Colonic mucosa (tissue), 4 donors: ENCODE measurements at regions not wholly inside any gene's neighbourhood (a gene's known extent, or its start where the extent isn't known, plus 50 kb on each side); places are given as distances from the start of the nearest gene placed in this dataset.
A peak's percentile ranks its signal among the peaks of the same experiment; 100 is the strongest.

Source experiments
- DNase-seq: peaks from one replicate; pipeline ENCODE4 v3.0.0-alpha.2; 2020
- H3K27ac ChIP-seq: fragments of 200-600 bp; one replicate; pipeline ENCODE4 v1.8.0; 2021
- H3K27me3 ChIP-seq: fragments of 200-600 bp; one replicate; pipeline ENCODE4 v1.8.0; 2021
- H3K36me3 ChIP-seq: fragments of 200-600 bp; one replicate; pipeline ENCODE4 v1.8.0; 2021
- H3K4me1 ChIP-seq: fragments of 200-600 bp; one replicate; pipeline ENCODE4 v1.8.0; 2021; ENCODE audit warnings: mild to moderate bottlenecking
- H3K4me3 ChIP-seq: fragments of 200-600 bp; one replicate; pipeline ENCODE4 v1.8.0; 2021
- H3K9ac ChIP-seq, 2 donors: one replicate each; pipeline ENCODE4 v1.7.0; 2013; ENCODE audit warnings: control low read depth in 2 of 2, low read depth in 2 of 2, low read length in 2 of 2
- H3K9me3 ChIP-seq: fragments of 200-600 bp; one replicate; pipeline ENCODE4 v1.8.0; 2021
- intact Hi-C: fragments of 100-400 bp; cut with DNase I; formaldehyde crosslinking; loops from one replicate; pipeline ENCODE4 v1.14.1; 2022
- TF ChIP-seq, protein P1 (sequence below): fragments of 200-600 bp; IDR thresholded peaks from one replicate; pipeline ENCODE4 v1.8.0; 2022; ENCODE audit warnings: antibody characterized with exemption, mild to moderate bottlenecking
- donor health status: healthy.
- donor health status: DM: no; HTN: no; CAD: no.
- donor health status: DM: no; HTN: no; CAD: no.

DNA sequence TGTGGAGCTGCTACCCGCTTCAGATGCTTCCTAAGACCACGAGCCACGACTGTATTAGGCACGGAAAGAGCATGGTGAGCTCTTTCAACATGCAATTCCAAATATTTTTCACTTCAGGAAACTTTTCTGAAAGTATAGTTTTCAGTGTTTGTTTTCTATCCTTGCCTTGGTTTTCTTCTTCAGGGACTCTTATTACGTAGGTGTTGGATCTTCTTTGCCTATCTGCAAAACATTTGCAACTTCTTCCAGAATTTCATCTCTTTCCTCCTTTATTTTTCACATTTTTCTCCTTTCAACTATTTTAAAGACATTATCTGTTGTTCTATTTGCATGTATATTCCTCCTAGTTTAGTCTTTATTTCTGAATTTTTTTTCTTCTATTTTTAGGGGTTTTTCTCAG lies 148.9 kb upstream of the LSM14A start:
- H3K27me3 ChIP-seq = no peaks in the 10 kb centered on the region
- DNase-seq = no peak
- no peak overlapping the region for H3K27ac ChIP-seq
- no peak overlapping the region for H3K9ac ChIP-seq
- H3K4me3 ChIP-seq = no peak overlapping the region
- no peaks in the 10 kb centered on the region for H3K36me3 ChIP-seq
- H3K9me3 ChIP-seq = no peaks in the 10 kb centered on the region
- intact Hi-C loops = no loop called here
- TF ChIP-seq, protein P1, sequence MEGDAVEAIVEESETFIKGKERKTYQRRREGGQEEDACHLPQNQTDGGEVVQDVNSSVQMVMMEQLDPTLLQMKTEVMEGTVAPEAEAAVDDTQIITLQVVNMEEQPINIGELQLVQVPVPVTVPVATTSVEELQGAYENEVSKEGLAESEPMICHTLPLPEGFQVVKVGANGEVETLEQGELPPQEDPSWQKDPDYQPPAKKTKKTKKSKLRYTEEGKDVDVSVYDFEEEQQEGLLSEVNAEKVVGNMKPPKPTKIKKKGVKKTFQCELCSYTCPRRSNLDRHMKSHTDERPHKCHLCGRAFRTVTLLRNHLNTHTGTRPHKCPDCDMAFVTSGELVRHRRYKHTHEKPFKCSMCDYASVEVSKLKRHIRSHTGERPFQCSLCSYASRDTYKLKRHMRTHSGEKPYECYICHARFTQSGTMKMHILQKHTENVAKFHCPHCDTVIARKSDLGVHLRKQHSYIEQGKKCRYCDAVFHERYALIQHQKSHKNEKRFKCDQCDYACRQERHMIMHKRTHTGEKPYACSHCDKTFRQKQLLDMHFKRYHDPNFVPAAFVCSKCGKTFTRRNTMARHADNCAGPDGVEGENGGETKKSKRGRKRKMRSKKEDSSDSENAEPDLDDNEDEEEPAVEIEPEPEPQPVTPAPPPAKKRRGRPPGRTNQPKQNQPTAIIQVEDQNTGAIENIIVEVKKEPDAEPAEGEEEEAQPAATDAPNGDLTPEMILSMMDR = no peak
- H3K4me1 ChIP-seq = no peaks in the 10 kb centered on the region

DNA sequence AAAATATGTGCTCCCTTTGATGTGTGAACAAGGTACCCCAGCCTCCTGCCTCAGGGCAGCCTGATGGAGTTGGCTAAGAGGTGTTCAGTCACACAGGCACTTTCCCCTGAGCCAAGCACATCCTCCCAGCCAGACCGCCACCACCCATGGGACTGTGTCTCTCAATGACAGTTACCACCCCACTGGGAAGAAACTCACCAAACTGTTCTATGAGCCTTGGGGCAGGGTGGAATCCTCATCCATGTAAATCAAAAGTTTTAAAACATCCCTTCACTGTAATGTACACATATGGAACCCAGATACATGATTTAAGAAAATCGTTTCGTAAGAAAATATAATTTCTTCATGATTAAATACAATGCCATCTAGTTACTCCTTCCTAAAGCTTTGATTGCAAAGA lies 138.4 kb upstream of the LSM14A start:
- TF ChIP-seq, protein P1 = no peak
- Histone ChIP-seq H3K36me3 (no peaks in the 10 kb centered on the region), H3K27me3 (no peaks in the 10 kb centered on the region), H3K4me3 (no peak overlapping the region), H3K9ac (no peak overlapping the region), H3K9me3 (no peaks in the 10 kb centered on the region), H3K27ac (no peak overlapping the region), H3K4me1 (no peaks in the 10 kb centered on the region)
- no peak for DNase-seq
- intact Hi-C loops = no loop called here

DNA sequence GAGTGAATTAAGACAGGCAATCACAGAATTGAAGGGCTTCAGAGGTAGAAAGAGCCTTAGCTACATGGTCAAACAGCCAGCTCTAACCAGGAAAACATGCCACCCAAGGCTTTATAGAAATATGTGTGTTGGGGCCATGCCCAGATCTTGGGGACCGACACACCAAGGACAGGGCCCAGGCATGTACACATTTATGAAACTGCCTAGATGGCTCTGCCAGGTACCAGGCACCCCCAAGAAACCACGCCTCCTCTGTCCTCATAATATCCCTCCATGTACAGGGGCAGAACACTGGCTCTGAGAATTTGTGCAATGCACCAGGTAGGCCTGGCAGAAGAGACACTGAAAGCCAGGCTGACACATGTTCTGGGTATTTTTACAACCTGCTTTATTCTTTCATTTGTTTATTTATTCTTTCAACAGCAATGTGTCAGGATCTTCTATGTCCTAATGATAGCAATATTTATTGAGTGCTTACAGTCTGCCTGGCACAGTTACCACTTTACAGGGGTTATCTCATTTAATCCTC lies 137.9 kb upstream of the LSM14A start:
- TF ChIP-seq, protein P1 = no peak
- no peaks in the 10 kb centered on the region for H3K36me3 ChIP-seq
- no peaks in the 10 kb centered on the region for H3K27me3 ChIP-seq
- no peak overlapping the region for H3K27ac ChIP-seq
- H3K9me3 ChIP-seq = no peaks in the 10 kb centered on the region
- intact Hi-C loops = no loop called here
- DNase-seq = no peak
- H3K4me3 ChIP-seq = no peak overlapping the region
- H3K4me1 ChIP-seq = no peaks in the 10 kb centered on the region
- H3K9ac ChIP-seq = no peak overlapping the region

DNA sequence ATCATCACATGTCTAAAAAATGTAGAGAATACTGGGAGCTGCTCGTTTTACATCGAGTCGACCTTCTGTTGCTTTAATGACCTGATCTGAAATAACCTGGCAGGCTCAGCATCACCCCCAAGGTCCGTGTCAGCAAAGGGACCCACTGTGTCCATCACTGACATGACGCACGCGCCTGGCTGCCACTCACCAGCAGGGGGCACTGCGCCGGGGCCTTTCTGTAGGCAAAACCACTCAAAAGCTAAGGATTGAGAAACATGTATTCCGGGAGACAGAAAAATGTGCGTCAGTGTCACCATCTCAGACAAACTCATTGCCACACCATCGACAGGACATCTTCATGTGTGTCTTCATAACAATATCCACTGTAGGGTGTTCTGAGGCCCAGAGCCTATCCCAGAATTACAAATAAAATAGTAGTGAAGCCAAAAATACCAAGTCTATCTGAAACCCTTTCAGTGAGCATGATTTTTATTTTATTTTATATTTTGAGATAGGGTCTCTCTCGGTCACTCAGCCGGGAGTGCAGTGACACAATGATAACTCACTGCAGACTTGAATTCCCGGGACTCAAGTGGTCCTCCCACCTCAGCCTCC lies 130.3 kb upstream of the LSM14A start:
- Histone ChIP-seq H3K36me3 (no peaks in the 10 kb centered on the region), H3K4me3 (no peak overlapping the region), H3K27me3 (no peaks in the 10 kb centered on the region), H3K27ac (no peak overlapping the region), H3K9me3 (no peaks in the 10 kb centered on the region), H3K9ac (no peak overlapping the region), H3K4me1 (no peaks in the 10 kb centered on the region)
- intact Hi-C loops = loop anchor here (5.0 kb wide), 1 partner anchor 105 kb away; no protein-coding TSS in a partner anchor
- TF ChIP-seq, protein P1 = peak; percentile 83
- DNase-seq = peak; percentile 74

DNA sequence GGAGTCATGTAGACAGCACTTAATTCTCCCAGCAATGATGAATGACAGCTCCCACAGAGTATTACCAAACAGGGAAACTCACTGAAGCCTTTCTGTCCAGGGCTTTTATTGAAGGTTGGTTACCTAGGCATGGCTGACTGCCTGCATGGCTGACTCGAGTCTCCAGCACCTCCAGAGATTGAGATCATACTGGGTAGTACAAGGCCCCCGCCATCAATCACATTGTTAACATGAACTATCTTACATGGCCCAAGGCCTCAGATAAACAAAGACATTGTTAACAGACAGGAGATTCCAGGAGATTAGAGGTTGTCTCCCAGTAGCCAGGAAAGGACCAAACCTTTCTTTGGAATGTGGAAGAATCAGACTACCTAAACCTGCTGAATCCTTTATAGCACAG lies 128.3 kb upstream of the LSM14A start:
- Histone ChIP-seq H3K36me3 (no peaks in the 10 kb centered on the region), H3K4me3 (no peak overlapping the region), H3K9ac (no peak overlapping the region), H3K27ac (no peak overlapping the region), H3K4me1 (no peaks in the 10 kb centered on the region), H3K9me3 (no peaks in the 10 kb centered on the region), H3K27me3 (no peaks in the 10 kb centered on the region)
- TF ChIP-seq, protein P1 = no peak
- intact Hi-C loops = loop anchor here (5.0 kb wide), 1 partner anchor 103 kb away; no protein-coding TSS in a partner anchor
- DNase-seq = no peak
